GM12873 (cell line): ENCODE measurements at regions not wholly inside any gene's neighbourhood (a gene's known extent, or its start where the extent isn't known, plus 50 kb on each side); places are given as distances from the start of the nearest gene placed in this dataset.

ENCODE experiments used
- CTCF ChIP-seq: IDR thresholded peaks from 2 replicates; pipeline ENCODE4 v1.5.1; 2012; ENCODE audit warnings: low read depth, mild to moderate bottlenecking, moderate library complexity, low read length, control low read depth; ENCODE audit not compliant: insufficient read depth; ENCODE audit errors: missing control alignments

- no peak for TF ChIP-seq CTCF
These were observed 184.8 kb downstream of the GNAI1 start for GRCh38 chr7:80319461-80319860.

GRCh38 chr7:80318081-80318480, 183.4 kb downstream of the GNAI1 start:
- TF ChIP-seq CTCF = no peak

- TF ChIP-seq CTCF = no peak
These were observed 182.2 kb downstream of the GNAI1 start for GRCh38 chr7:80316811-80317210.

- TF ChIP-seq CTCF = no peak
These were observed 179.1 kb downstream of the GNAI1 start for GRCh38 chr7:80313716-80314115.

GRCh38 chr7:80313067-80313626, 178.5 kb downstream of the GNAI1 start:
- TF ChIP-seq CTCF = no peak

DNA sequence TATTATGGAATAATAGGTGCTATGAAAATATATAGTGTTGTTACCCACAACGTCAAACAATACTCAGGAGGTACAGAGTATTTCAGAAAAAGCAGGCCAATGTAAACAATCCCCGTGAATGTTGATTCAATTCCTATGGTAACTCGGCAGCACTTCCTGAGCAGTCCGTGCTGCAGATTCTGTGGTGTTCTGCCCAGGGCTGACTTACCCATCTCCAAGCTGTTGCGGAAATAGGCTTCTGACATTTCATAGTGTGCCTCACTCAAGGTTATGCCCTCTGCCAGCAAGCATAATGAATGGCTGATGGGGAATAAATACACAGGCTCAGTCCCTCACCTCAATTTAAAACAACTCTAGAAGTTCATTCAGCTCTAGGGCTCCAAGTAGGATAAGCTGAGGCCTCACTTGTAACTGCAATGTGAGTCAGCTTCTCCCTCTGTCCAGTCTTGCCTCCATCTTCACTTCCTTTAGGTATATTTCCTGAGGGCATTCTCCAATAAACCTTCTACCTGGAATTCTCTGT, 177.6 kb downstream of the GNAI1 start:
- no peak for TF ChIP-seq CTCF

GRCh38 chr7:80311313-80311712, 176.7 kb downstream of the GNAI1 start:
- TF ChIP-seq CTCF = no peak

DNA sequence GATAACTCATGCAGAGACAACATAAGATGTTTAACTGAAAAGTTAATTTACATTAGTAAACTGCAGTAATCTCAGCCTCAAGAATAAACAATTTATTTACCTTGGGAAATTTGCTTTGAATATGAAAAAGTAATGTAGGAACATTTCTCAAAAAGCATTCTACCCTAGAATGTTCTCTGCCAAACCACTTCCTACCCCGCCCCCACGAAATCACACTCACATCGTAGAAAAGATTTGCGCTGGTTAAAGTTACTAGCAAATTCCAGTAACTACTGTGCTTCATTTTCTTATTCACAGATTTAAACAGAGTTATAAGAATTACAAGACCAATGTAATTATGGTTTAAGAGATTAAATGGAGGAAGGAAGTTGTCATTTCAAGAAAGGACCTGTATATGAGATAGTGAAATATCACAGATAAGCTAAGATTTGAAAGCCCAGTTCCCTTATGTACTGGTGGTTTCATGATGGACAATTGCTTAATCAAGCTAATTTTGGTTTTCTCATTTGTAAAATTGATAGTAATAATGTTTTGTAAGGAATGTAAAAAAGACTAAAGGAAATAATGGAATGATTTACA, 175.4 kb downstream of the GNAI1 start:
- TF ChIP-seq CTCF = no peak
